Activated T-helper 17 cell treated with anti-CD3 and anti-CD28 coated beads, Interleukin-2, amount 50 U/mL, for 72 hours (primary cell): ENCODE measurements at regions not wholly inside any gene's neighbourhood (a gene's known extent, or its start where the extent isn't known, plus 50 kb on each side); places are given as distances from the start of the nearest gene placed in this dataset.

Experiments used
- ATAC-seq: fragments of 150-1000 bp; cut with Tn5 transposase; replicated peaks from 2 replicates; pipeline ENCODE4 v1.10.0; 2021; ENCODE audit warnings: mild to moderate bottlenecking, moderate library complexity
- H3K27ac Mint-ChIP-seq: one replicate; pipeline ENCODE4 v1.8.0; 2022; ENCODE audit warnings: mixed read lengths
- H3K27me3 Mint-ChIP-seq: one replicate; pipeline ENCODE4 v1.8.0; 2022; ENCODE audit warnings: mixed read lengths
- H3K36me3 Mint-ChIP-seq: one replicate; pipeline ENCODE4 v1.8.0; 2022; ENCODE audit warnings: low read depth, mild to moderate bottlenecking, mixed read lengths
- H3K4me1 Mint-ChIP-seq: one replicate; pipeline ENCODE4 v1.8.0; 2022; ENCODE audit warnings: mixed read lengths
- H3K4me3 Mint-ChIP-seq: one replicate; pipeline ENCODE4 v1.8.0; 2022; ENCODE audit warnings: mild to moderate bottlenecking, mixed read lengths
- H3K9me3 Mint-ChIP-seq: one replicate; pipeline ENCODE4 v1.8.0; 2022; ENCODE audit warnings: mixed read lengths

DNA sequence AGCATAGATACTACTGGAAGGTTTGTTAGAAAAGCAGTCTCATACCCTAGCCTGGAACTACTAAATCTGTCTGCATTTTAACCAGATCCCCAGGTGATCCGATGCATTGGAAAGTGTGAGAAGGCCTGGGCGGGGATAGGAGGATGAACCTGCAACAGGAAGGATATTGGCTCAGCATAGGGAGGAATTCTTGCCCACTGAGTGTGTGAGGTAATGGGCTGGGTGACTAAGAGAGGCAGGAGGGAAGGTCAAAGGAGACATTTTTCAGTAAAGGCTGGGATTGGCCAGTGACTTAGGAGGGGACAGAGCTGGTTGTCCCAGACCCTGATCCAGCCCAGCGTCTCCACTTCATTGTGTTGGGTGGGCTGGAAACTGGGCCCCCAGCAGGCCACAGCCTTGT is 191.0 kb upstream of the LRFN2 start:
- Mint-ChIP-seq H3K4me3 (no peak overlapping the region), H3K27ac (no peak overlapping the region), H3K4me1 (no peaks in the 10 kb centered on the region), H3K36me3 (no peaks in the 10 kb centered on the region), H3K27me3 (peaks cover 8% of the 10 kb centered on the region), H3K9me3 (no peaks in the 10 kb centered on the region)
- no peak for ATAC-seq

DNA sequence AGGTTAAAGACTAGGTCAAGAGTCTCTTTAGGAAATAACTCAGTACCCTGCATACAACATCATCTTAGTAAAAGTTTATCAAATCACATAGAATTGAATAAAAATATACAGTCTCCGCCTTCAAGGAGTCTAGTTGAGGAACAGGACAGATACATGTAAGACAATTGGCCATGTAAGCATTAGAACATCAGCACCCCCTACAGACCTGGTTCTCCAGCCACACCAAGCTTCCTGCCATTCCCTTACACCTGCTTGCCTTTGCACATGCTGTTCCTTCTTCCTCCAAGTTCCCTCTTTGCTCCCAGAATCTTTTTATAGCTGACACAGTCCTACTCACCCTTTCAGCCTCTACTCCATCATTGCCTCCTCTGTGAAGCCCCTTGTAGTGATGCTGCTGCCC is 187.8 kb upstream of the LRFN2 start:
- Mint-ChIP-seq H3K27me3 (peaks cover 13% of the 10 kb centered on the region), H3K4me1 (no peaks in the 10 kb centered on the region), H3K9me3 (no peaks in the 10 kb centered on the region), H3K36me3 (no peaks in the 10 kb centered on the region), H3K4me3 (no peak overlapping the region), H3K27ac (no peak overlapping the region)
- no peak for ATAC-seq

DNA sequence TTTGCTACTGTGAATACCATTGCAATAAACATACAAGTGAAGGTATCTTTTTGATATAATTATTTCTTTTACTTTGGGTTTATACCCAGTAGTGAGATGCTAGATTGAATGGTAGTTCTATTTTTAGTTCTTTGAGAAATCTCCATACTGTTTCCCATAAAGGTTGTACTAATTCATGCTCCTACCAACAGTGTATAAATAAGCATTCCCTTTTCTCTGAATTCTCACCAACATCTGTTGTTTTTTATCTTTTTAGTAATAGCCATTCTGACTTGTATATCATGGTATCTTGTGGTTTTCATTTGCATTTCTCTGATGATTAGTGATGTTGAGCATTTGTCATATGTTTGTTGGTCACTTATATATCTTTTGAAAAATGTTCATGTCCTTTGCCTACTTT is 183.6 kb upstream of the LRFN2 start:
- H3K4me3 Mint-ChIP-seq = no peak overlapping the region
- H3K27ac Mint-ChIP-seq = no peak overlapping the region
- H3K9me3 Mint-ChIP-seq = no peaks in the 10 kb centered on the region
- no peaks in the 10 kb centered on the region for H3K4me1 Mint-ChIP-seq
- H3K36me3 Mint-ChIP-seq = no peaks in the 10 kb centered on the region
- ATAC-seq = no peak
- H3K27me3 Mint-ChIP-seq = peaks cover 15% of the 10 kb centered on the region

DNA sequence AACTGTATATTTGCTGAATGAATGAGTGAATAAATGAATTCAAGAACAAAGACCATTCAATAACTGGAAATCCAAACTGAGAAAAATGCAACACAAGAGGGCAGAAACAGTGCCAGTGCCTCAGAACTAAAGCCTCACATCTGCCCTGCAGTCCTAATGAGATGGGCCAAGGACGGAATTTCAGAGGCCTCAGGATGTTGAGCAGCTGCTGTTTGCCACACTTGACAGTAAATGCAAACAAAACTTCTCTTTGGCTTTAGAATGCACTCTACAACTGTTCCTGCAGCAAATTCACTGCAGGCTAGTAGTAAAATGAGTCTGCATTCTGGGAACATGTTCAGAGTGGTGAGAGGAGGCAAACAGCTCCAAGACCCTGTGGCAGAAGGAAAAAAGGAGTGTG is 177.6 kb upstream of the LRFN2 start:
- no peaks in the 10 kb centered on the region for H3K4me1 Mint-ChIP-seq
- H3K9me3 Mint-ChIP-seq = no peaks in the 10 kb centered on the region
- H3K27ac Mint-ChIP-seq = no peak overlapping the region
- H3K4me3 Mint-ChIP-seq = no peak overlapping the region
- no peaks in the 10 kb centered on the region for H3K27me3 Mint-ChIP-seq
- no peak for ATAC-seq
- H3K36me3 Mint-ChIP-seq = no peaks in the 10 kb centered on the region

DNA sequence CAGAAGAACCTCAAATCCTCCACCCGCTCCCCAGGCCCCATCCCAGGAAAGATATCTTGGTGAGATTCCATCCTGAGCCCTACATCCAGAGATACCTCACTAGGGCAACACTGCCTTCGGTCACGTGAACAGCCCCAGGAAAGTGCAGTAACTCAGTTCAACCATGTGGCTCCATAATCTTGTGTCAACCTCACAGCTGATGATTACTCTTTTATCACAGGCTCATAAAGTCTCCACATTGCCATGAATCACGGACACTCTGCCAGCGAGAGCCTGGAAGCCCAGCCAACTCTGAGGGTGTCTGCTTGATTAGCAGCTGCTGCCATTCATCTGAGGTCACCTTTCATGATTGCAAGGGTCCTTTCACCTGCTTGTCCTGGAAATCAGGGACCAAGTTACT is 175.8 kb upstream of the LRFN2 start:
- no peaks in the 10 kb centered on the region for H3K36me3 Mint-ChIP-seq
- no peaks in the 10 kb centered on the region for H3K9me3 Mint-ChIP-seq
- H3K4me1 Mint-ChIP-seq = no peaks in the 10 kb centered on the region
- no peak overlapping the region for H3K4me3 Mint-ChIP-seq
- peaks cover 9% of the 10 kb centered on the region for H3K27me3 Mint-ChIP-seq
- no peak for ATAC-seq
- no peak overlapping the region for H3K27ac Mint-ChIP-seq

DNA sequence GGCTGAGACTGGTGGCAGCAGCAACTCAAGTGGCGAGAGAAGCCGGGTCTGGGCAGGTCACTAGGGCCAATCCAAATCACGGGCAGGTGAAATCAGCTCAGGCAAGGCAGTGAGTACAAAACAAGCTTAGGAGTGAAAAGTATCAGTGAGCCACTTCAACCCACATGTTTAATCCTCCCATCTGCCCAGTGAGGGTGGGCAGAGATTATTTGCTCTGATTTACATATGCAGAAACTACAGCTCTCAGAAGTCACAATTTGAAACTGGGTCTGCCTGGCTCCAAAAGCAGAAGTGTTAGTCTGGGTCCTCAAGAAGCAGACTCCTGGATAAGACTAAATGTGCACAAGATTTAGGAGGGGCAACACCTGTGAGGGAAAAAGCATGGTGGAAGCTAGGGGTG is 173.7 kb upstream of the LRFN2 start:
- Mint-ChIP-seq H3K36me3 (no peaks in the 10 kb centered on the region), H3K4me3 (no peak overlapping the region), H3K27me3 (peaks cover 29% of the 10 kb centered on the region), H3K27ac (no peak overlapping the region), H3K9me3 (no peaks in the 10 kb centered on the region), H3K4me1 (no peaks in the 10 kb centered on the region)
- ATAC-seq = no peak

DNA sequence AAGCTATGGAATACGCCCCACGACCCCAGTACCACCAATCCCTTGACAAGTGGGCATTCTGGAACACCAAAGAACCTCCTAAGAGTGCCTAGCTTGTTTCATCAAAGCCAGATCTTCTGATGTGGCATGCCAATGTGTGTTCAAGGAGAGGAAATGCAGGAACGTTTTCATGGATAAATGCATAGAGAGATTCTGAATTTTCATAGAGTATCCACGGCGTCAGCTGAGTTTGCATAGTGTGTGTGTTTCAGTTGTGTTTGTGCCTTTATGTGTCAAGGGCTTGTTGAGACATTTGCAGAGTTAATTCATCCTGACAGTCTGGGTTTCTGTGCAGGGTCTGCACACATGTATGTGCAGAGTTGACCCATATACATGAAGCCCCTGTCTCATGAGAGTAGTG is 172.7 kb upstream of the LRFN2 start:
- Mint-ChIP-seq H3K9me3 (no peaks in the 10 kb centered on the region), H3K27me3 (peaks cover 35% of the 10 kb centered on the region), H3K4me1 (no peaks in the 10 kb centered on the region), H3K4me3 (no peak overlapping the region), H3K36me3 (no peaks in the 10 kb centered on the region), H3K27ac (no peak overlapping the region)
- ATAC-seq = no peak

DNA sequence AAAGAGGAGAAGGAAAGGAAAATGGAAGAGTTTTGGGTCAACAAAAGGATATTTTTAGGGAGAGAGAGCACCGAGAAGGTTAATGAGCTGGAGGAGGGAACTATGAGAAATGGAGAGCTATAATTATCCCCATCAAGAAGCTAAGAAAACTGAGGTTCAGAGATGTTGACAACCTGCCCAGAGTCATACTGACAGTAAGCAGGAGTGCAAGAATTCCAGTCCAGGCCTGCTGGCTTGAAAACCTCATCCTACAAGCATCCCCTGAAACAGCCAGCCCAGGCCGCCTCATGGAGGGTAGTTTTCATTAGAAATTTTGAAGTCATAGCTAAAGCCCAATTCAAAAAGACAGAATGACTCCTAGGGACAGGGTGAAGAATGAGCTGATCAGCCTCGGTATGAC is 172.1 kb upstream of the LRFN2 start:
- Mint-ChIP-seq H3K36me3 (no peaks in the 10 kb centered on the region), H3K27ac (no peak overlapping the region), H3K9me3 (no peaks in the 10 kb centered on the region), H3K4me1 (no peaks in the 10 kb centered on the region), H3K27me3 (peaks cover 35% of the 10 kb centered on the region), H3K4me3 (no peak overlapping the region)
- no peak for ATAC-seq

DNA sequence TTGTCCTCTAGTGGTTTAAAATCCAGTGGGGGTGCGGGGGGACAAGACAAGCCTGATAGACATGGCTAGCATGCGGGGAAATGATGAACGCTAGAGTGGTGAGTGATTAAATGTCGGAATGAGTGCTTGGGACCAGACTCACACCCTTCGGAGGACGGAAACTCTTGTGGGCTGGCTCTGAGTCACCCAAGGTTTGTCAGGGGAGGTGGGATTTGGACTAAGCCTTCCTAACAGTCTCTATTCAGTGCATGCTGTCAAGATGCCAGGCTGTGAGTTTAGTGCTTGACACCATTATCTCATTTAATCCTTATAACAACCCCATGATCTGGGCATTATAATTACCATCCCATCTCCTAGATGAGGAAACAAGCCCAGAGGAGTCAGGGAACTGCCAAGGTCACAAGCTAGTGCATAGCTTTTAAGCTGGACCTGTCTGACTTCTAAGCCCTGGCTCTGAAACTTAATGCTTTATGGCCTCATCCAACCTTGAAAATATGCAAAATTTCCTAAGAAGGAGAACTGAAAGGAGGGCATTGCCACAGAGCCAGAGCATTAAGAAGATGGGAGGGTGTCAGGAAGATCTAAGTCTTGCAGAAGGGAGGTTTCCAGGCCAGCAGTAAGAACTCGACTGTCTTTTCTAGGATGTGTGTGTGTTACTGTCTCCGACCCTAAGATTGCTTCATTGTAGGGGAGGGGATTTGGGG is 168.7 kb upstream of the LRFN2 start:
- Mint-ChIP-seq H3K9me3 (no peaks in the 10 kb centered on the region), H3K4me1 (no peaks in the 10 kb centered on the region), H3K36me3 (no peaks in the 10 kb centered on the region), H3K4me3 (no peak overlapping the region), H3K27me3 (peaks cover 44% of the 10 kb centered on the region), H3K27ac (no peak overlapping the region)
- ATAC-seq = peak; percentile 42

DNA sequence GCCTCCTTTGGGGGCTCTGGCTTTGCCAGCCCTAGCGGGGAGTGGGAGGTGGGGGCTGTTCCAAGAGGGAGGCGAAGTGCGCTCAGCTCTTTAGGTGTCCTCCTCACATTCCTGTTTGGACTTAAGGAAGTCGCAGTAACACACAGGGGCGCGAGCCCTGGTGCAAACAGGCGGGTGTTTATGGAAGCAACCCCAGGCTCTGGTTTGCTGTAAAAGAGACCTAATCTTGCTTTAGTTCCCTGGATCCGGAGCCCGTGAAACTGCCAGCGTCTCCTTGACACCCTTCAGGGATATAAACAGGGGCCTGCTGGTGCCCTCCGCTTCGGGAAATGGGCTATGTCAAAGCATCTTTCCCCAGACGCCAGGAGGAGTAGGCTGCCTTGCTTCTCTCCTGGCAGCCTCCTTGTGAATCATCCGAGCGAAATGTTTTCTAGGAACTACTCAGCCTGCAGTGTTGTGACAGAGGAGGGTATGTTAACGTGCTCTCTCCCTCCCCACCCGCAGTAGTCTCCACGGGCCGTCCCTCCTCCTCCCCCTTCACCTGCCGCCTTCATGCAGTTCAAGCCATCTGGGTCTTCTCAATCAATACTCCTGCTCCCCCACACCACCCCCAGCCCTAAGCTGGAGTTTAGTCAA is 168.0 kb upstream of the LRFN2 start:
- no peaks in the 10 kb centered on the region for H3K4me1 Mint-ChIP-seq
- no peak for ATAC-seq

DNA sequence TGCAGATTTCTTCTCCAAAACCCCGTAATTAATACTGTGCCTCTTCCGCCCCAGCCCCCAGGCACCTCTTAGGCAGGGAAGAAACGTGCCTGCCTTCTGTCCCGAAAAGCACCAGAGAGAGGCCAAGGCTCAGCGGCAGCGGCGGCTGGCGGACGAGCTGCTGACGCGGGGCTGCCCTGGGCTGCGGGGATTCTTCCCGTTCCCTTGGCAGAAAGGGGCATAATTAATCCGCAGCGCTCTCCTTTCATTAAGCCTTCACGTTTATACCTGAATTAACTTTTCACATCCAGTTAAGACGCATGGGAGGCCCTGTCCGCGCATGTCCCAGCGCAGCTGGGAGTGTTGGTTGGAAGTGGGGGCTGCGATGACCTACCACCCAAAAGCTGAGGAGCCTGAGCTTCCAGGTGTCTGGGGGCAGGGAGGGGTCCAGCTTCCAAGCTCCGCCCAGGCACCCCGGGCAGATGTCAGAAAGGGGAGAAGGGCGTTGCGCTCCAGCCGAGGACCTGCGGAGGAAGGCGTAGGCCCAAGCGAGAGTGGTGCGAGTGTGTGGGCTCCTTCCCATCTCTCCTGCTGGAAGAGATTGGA is 167.4 kb upstream of the LRFN2 start:
- Mint-ChIP-seq H3K9me3 (no peaks in the 10 kb centered on the region), H3K4me3 (no peak overlapping the region), H3K27me3 (peaks cover 44% of the 10 kb centered on the region), H3K4me1 (no peaks in the 10 kb centered on the region), H3K27ac (no peak overlapping the region), H3K36me3 (no peaks in the 10 kb centered on the region)
- ATAC-seq = no peak

More for the DNA sequence above, 168.0 kb upstream of the LRFN2 start:
- Mint-ChIP-seq H3K27me3 (peaks cover 44% of the 10 kb centered on the region), H3K36me3 (no peaks in the 10 kb centered on the region), H3K4me3 (no peak overlapping the region), H3K27ac (no peak overlapping the region), H3K9me3 (no peaks in the 10 kb centered on the region)

DNA sequence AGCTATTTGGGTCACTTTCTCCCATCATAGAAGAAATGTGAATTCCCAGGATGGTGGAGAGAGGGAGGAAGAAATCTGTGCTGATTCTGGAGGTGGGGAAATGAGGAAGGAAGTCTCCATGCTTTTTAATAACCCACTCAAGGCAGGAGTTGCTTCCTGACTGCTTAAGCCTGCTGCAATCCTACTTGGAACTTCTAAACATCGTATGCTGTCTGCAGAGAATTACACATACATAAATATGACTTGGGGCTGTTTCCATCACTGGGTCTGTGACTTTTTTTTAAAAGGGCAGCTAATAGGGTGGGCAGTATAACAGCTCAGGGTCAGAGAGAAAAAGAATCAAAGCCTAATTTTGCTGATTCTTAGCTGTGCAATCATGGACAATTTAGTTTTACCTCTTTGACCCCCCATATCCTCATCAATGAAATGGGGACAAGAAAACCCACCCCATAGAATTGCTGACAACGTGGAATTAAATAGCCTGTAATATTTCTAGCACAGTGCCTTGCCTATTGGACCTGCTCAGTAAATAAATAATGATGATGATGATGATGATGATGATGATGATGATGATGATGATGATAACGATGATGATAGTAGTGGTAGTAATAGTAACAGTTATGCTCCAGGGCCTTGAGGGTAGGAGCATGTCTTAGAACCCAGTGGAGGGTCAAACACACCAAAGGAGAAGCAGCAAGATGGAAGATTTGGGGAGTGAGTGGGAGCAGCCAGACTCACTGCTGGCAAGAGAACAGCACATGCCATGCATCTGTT is 166.7 kb upstream of the LRFN2 start:
- Mint-ChIP-seq H3K4me1 (no peaks in the 10 kb centered on the region), H3K36me3 (no peaks in the 10 kb centered on the region), H3K27me3 (peaks cover 46% of the 10 kb centered on the region), H3K9me3 (no peaks in the 10 kb centered on the region), H3K27ac (no peak overlapping the region), H3K4me3 (no peak overlapping the region)
- no peak for ATAC-seq

DNA sequence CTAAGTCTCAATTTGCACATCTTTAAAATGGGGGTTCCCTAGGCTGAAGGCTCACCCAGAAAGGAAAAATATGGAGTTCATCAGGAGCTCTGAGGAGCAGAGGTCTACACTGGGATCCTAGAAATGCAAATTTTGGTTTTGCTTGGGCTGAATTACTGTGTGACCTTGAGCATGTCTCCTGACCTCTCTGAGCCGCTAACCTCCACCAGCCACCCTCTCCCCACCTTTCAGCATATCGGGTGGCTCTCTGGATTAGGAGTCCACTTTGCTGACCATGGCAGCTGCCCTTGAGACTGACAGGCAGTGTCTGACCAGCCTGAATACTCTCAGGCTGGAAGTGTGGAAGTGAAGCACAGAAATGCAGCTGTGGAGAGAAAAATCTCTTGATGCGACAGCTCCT is 165.9 kb upstream of the LRFN2 start:
- no peaks in the 10 kb centered on the region for H3K9me3 Mint-ChIP-seq
- H3K27ac Mint-ChIP-seq = no peak overlapping the region
- no peak overlapping the region for H3K4me3 Mint-ChIP-seq
- H3K4me1 Mint-ChIP-seq = no peaks in the 10 kb centered on the region
- peaks cover 46% of the 10 kb centered on the region for H3K27me3 Mint-ChIP-seq
- H3K36me3 Mint-ChIP-seq = no peaks in the 10 kb centered on the region
- ATAC-seq = no peak

DNA sequence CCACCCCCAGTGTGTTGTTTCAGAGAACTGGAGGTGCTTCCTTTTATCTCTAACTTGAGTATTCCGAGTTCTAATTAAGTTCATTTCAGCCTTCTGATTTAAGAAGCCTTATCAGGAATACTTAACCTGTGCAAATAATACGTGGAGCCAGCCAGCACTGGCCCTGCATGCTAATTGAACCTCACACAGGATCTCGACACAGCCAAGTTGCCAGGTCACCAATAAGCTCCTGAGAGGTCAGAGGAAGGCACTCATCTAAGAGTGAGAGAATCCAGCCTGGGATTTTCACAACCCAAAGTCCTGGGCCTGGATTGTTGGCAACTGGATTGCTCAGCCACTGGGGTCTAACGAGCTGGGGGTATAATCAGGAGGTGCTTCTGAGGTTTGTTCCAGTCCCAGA is 157.7 kb upstream of the LRFN2 start:
- H3K36me3 Mint-ChIP-seq = no peaks in the 10 kb centered on the region
- no peak for ATAC-seq
- no peak overlapping the region for H3K4me3 Mint-ChIP-seq
- H3K9me3 Mint-ChIP-seq = no peaks in the 10 kb centered on the region
- no peak overlapping the region for H3K27ac Mint-ChIP-seq
- H3K27me3 Mint-ChIP-seq = peaks cover 38% of the 10 kb centered on the region
- no peaks in the 10 kb centered on the region for H3K4me1 Mint-ChIP-seq
